Esophagus squamous epithelium (tissue), 4 donors: ENCODE measurements at regions not wholly inside any gene's neighbourhood (a gene's known extent, or its start where the extent isn't known, plus 50 kb on each side); places are given as distances from the start of the nearest gene placed in this dataset.
A peak's percentile ranks its signal among the peaks of the same experiment; 100 is the strongest.

Experiments used
- POLR2A ChIP-seq, 4 donors: fragments of 450-650 bp; IDR thresholded peaks; one replicate each; pipeline ENCODE4 v1.6.1; 2017; ENCODE audit warnings: antibody characterized with exemption in 4 of 4, mild to moderate bottlenecking in 4 of 4, moderate library complexity in 3 of 4
- TF ChIP-seq, protein P1 (sequence below), 6 experiments: fragments of 450-650 bp in 4 of 6; fragments of 200-600 bp in 2 of 6; sonication (generic) in 2 of 6; IDR thresholded peaks; one replicate each; pipeline ENCODE4 v1.5.1; 2016 to 2019; ENCODE audit warnings: antibody characterized with exemption in 6 of 6, mild to moderate bottlenecking in 4 of 6, moderate library complexity in 4 of 6

DNA sequence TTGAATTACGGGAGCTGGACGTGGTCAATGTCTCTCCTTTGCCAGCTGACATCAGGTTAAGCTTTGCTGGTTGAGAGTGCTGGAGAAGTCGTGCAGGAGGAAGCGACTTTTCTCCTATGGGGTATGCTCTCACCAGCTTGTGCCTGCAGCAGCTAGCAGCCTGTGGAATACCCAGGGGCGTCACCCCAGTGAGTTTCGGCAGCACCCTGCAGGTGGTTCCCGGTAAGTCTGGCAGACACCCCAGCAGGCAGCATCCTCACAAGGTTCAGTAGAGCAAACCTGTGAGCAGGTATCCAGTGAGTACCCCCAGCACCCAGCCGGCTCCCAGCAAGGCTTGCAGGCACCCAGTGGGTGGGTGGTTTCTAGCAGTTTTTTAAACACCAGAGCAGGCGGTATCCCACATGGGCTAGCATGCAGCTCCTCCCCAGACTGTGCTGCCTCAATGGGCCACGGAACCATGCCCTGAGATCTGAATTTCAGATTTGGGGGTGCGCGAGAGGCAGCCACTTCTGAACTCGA, 74.8 kb upstream of the SVIL start:
- TF ChIP-seq, protein P1, sequence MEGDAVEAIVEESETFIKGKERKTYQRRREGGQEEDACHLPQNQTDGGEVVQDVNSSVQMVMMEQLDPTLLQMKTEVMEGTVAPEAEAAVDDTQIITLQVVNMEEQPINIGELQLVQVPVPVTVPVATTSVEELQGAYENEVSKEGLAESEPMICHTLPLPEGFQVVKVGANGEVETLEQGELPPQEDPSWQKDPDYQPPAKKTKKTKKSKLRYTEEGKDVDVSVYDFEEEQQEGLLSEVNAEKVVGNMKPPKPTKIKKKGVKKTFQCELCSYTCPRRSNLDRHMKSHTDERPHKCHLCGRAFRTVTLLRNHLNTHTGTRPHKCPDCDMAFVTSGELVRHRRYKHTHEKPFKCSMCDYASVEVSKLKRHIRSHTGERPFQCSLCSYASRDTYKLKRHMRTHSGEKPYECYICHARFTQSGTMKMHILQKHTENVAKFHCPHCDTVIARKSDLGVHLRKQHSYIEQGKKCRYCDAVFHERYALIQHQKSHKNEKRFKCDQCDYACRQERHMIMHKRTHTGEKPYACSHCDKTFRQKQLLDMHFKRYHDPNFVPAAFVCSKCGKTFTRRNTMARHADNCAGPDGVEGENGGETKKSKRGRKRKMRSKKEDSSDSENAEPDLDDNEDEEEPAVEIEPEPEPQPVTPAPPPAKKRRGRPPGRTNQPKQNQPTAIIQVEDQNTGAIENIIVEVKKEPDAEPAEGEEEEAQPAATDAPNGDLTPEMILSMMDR (IDR thresholded peaks at IDR 0.05), result peak in 1 of 6 experiments; percentile 33
- TF ChIP-seq POLR2A (IDR thresholded peaks at IDR 0.05), result no peak
